ENCODE measurements at regions not wholly inside any gene's neighbourhood (a gene's known extent, or its start where the extent isn't known, plus 50 kb on each side); places are given as distances from the start of the nearest gene placed in this dataset.

DNA sequence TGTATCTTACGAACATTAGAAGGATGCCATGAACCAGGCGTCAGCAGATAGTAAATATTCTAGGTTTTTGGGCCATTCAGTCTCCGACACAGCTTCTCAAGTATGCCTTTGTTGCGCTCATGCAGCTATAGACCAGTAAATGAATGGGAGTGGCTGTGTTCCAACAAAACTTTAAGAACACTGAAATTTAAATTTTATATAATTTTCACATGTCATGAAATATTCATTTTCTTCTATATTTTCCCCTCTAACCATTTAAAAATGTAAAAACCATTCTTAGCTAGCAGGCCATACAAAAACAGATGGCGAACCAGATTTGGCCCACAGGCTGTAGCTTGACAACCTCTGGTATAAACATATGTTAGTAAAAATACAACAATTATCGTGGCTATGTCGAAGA is 151.8 kb upstream of the KIT start:
- TF ChIP-seq CTCF (IDR thresholded peaks at IDR 0.05; ENCODE audit: low read depth, low read length): no peak
- no peak for DNase-seq (ENCODE audit: low read depth, low spot score)
- no peak overlapping the region for H3K4me3 ChIP-seq (ENCODE audit: low read depth, low read length)
- in situ Hi-C loops (cut with HindIII; ENCODE audit: low sequenced_read_pairs): no loop called here

- H3K4me3 ChIP-seq (ENCODE audit: low read depth, low read length): no peak overlapping the region
- DNase-seq (ENCODE audit: low read depth, low spot score): no peak
- TF ChIP-seq CTCF (IDR thresholded peaks at IDR 0.05; ENCODE audit: low read depth, low read length): no peak
- in situ Hi-C loops (cut with HindIII; ENCODE audit: low sequenced_read_pairs): no loop called here
Observed at GRCh38 chr4:54509057-54509456, 148.7 kb upstream of the KIT start.

DNA sequence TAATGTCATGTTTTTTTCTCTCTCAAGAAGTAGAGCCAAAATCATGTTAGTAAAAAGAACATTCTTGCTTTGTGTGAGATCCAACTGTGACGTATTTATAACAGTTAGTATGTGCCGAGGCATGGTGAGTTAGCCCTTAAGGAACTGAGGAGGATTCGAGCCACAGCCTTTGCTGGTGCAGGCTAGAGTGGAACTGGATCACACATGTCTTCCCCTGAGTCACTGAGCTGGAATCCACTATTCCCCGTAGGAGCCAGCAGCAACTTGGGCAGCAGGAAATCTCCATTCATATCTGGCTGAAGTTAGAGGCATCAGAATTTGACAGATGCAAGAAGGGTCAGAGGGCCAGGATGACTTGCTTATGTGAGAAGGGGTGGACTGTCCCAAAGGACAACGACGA is 144.6 kb upstream of the KIT start:
- H3K4me3 ChIP-seq (ENCODE audit: low read depth, low read length): no peak overlapping the region
- in situ Hi-C loops (cut with HindIII; ENCODE audit: low sequenced_read_pairs): no loop called here
- TF ChIP-seq CTCF (IDR thresholded peaks at IDR 0.05; ENCODE audit: low read depth, low read length): no peak
- DNase-seq (ENCODE audit: low read depth, low spot score): peak; percentile 90

DNA sequence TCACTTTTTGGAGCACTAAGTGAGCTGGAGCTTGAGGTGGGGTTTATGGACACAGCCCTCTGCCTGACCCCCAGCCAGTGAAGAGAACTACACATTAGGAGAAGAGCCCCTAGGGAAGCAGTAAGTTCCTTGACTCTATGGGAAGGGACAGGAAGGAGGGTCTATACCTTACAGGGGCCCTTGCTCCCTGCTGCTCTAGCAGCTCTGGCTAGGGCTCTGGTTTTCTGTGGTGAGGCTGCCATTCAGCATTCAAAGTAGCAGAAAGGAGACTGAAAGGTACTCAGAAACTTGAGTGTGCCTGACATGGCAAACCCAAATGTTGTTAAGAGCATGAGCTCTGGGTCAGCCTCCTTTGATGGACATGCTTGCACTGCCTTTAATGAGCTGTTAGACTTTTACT is 144.0 kb upstream of the KIT start:
- no peak for DNase-seq (ENCODE audit: low read depth, low spot score)
- no peak for TF ChIP-seq CTCF (IDR thresholded peaks at IDR 0.05; ENCODE audit: low read depth, low read length)
- no peak overlapping the region for H3K4me3 ChIP-seq (ENCODE audit: low read depth, low read length)
- in situ Hi-C loops (cut with HindIII; ENCODE audit: low sequenced_read_pairs): no loop called here

- in situ Hi-C loops (cut with HindIII; ENCODE audit: low sequenced_read_pairs): no loop called here
- no peak for DNase-seq (ENCODE audit: low read depth, low spot score)
- no peak overlapping the region for H3K4me3 ChIP-seq (ENCODE audit: low read depth, low read length)
- no peak for TF ChIP-seq CTCF (IDR thresholded peaks at IDR 0.05; ENCODE audit: low read depth, low read length)
Observed at GRCh38 chr4:54516556-54517215, 141.1 kb upstream of the KIT start.

- no peak for DNase-seq (ENCODE audit: low read depth, low spot score)
- no peak for TF ChIP-seq CTCF (IDR thresholded peaks at IDR 0.05; ENCODE audit: low read depth, low read length)
- in situ Hi-C loops (cut with HindIII; ENCODE audit: low sequenced_read_pairs): no loop called here
- H3K4me3 ChIP-seq (ENCODE audit: low read depth, low read length): no peak overlapping the region
Observed at GRCh38 chr4:54517781-54518444, 139.8 kb upstream of the KIT start.
